IMR-90 (cell line): ENCODE measurements at regions not wholly inside any gene's neighbourhood (a gene's known extent, or its start where the extent isn't known, plus 50 kb on each side); places are given as distances from the start of the nearest gene placed in this dataset.

ENCODE experiments used
- ATAC-seq: fragments of 200-7000 bp; cut with Tn5 transposase; 2 replicates; pipeline ENCODE4 v1.9.1; 2020; ENCODE audit warnings: low read depth, mild to moderate bottlenecking, moderate library complexity
- BruUV-seq: library from RNA; stranded (reverse); fragments of 400-500 nt; replicated peaks from 2 replicates; lab custom pipeline; 2021; lab: Mats Ljungman, UMichigan
- CTCF ChIA-PET: fragments of 300-600 bp; formaldehyde crosslinking; extraction: SDS; loops from one replicate; lab custom pipeline; 2021; ENCODE audit warnings: antibody characterized with exemption; lab: Yijun Ruan, JAX
- POLR2A ChIA-PET: fragments of 300-600 bp; sonication (Branson Sonifier 250); formaldehyde crosslinking; loops from one replicate; lab custom pipeline; 2022; ENCODE audit warnings: antibody characterized with exemption; ENCODE audit not compliant: unreplicated experiment; lab: Charles Lee
- DNase-seq: peaks from one replicate; pipeline ENCODE4 v3.0.0; 2013
- H2AFZ ChIP-seq: replicated peaks from 2 replicates; pipeline ENCODE3; 2013; ENCODE audit warnings: low read length, mild to moderate bottlenecking; ENCODE audit not compliant: poor library complexity
- H2AK5ac ChIP-seq: 2 replicates; pipeline ENCODE4 v1.6.1; 2013; ENCODE audit warnings: low read depth, low read length, inconsistent platforms
- H2AK9ac ChIP-seq: replicated peaks from 2 replicates; pipeline ENCODE3; 2013; ENCODE audit warnings: mild to moderate bottlenecking, low read depth, low read length, moderate library complexity; ENCODE audit not compliant: poor library complexity
- H2BK120ac ChIP-seq: 2 replicates; pipeline ENCODE4 v1.6.1; 2013; ENCODE audit warnings: low read depth, low read length, inconsistent platforms
- H2BK15ac ChIP-seq: 3 replicates; pipeline ENCODE4 v1.6.1; 2013; ENCODE audit warnings: low read depth, low read length, inconsistent platforms
- H2BK20ac ChIP-seq: 2 replicates; pipeline ENCODE4 v1.6.1; 2013; ENCODE audit warnings: low read depth, mild to moderate bottlenecking, inconsistent platforms, low read length, moderate library complexity
- H2BK5ac ChIP-seq: 2 replicates; pipeline ENCODE4 v1.6.1; 2013; ENCODE audit warnings: mild to moderate bottlenecking, low read depth, low read length, inconsistent platforms; ENCODE audit not compliant: poor library complexity, severe bottlenecking
- H3K14ac ChIP-seq: replicated peaks from 2 replicates; pipeline ENCODE4 v1.6.1; 2013; ENCODE audit warnings: low read depth, low read length, inconsistent platforms
- H3K18ac ChIP-seq: 2 replicates; pipeline ENCODE4 v1.6.1; 2013; ENCODE audit warnings: low read depth, low read length, control low read depth
- H3K23ac ChIP-seq: 2 replicates; pipeline ENCODE4 v1.6.1; 2013; ENCODE audit warnings: low read depth, low read length, inconsistent platforms
- H3K27ac ChIP-seq: 2 replicates; pipeline ENCODE4 v1.5.1; 2013; ENCODE audit warnings: mild to moderate bottlenecking, control low read depth, low read length; ENCODE audit not compliant: insufficient read depth
- H3K27me3 ChIP-seq: 2 replicates; pipeline ENCODE4 v1.6.1; 2013; ENCODE audit warnings: low read length; ENCODE audit not compliant: control insufficient read depth, insufficient read depth
- H3K36me3 ChIP-seq: 2 replicates; pipeline ENCODE4 v1.6.1; 2013; ENCODE audit warnings: low read length, mixed read lengths; ENCODE audit not compliant: control insufficient read depth, insufficient read depth
- H3K4ac ChIP-seq: 2 replicates; pipeline ENCODE4 v1.6.1; 2013; ENCODE audit warnings: low read depth, low read length, inconsistent platforms
- H3K4me1 ChIP-seq: 2 replicates; pipeline ENCODE4 v1.6.1; 2013; ENCODE audit warnings: low read length, mixed read lengths; ENCODE audit not compliant: control insufficient read depth, insufficient read depth
- H3K4me2 ChIP-seq: 2 replicates; pipeline ENCODE4 v1.6.1; 2013; ENCODE audit warnings: low read depth, mild to moderate bottlenecking, control low read depth, low read length, moderate library complexity
- H3K4me3 ChIP-seq: 2 replicates; pipeline ENCODE4 v1.5.1; 2013; ENCODE audit warnings: low read depth, mild to moderate bottlenecking, control low read depth, low read length, moderate library complexity; ENCODE audit not compliant: insufficient read depth
- H3K56ac ChIP-seq: 2 replicates; pipeline ENCODE4 v1.6.1; 2013; ENCODE audit warnings: low read length, inconsistent platforms; ENCODE audit not compliant: insufficient read depth; ENCODE audit errors: extremely low read depth
- H3K79me1 ChIP-seq, 2 experiments: 2 replicates each; pipeline ENCODE4 v1.6.1; 2013; ENCODE audit warnings: low read length in 2 of 2, inconsistent platforms in 1 of 2, low read depth in 1 of 2
- H3K9ac ChIP-seq: 2 replicates; pipeline ENCODE4 v1.6.1; 2013; ENCODE audit warnings: low read depth, low read length, control low read depth
- H3K9me1 ChIP-seq: 2 replicates; pipeline ENCODE4 v1.6.1; 2013; ENCODE audit warnings: low read length, inconsistent platforms; ENCODE audit not compliant: insufficient read depth
- H3K9me3 ChIP-seq: 2 replicates; pipeline ENCODE4 v1.6.1; 2013; ENCODE audit warnings: low read length; ENCODE audit not compliant: control insufficient read depth, insufficient read depth
- H4K20me1 ChIP-seq: 2 replicates; pipeline ENCODE4 v1.6.1; 2013; ENCODE audit warnings: low read length, inconsistent platforms; ENCODE audit not compliant: insufficient read depth
- H4K5ac ChIP-seq: 2 replicates; pipeline ENCODE4 v1.6.1; 2013; ENCODE audit warnings: mild to moderate bottlenecking, low read depth, low read length, control low read depth
- H4K8ac ChIP-seq, 2 experiments: 2 replicates each; pipeline ENCODE4 v1.6.1; 2013; ENCODE audit warnings: low read depth in 2 of 2, low read length in 2 of 2, control low read depth in 1 of 2, inconsistent platforms in 1 of 2
- H4K91ac ChIP-seq: 2 replicates; pipeline ENCODE4 v1.6.1; 2013; ENCODE audit warnings: low read depth, low read length, inconsistent platforms; ENCODE audit not compliant: insufficient read depth
- CHD1 ChIP-seq: IDR thresholded peaks from 2 replicates; pipeline ENCODE4 v1.6.1; 2012; ENCODE audit warnings: low read depth, low read length, improper control_type of control experiment
- MXI1 ChIP-seq: IDR thresholded peaks from 2 replicates; pipeline ENCODE4 v1.6.1; 2012; ENCODE audit warnings: low read depth, mild to moderate bottlenecking, low read length, moderate library complexity, borderline replicate concordance
- NFE2L2 ChIP-seq: fragments of 150-350 bp; IDR thresholded peaks from 2 replicates; pipeline ENCODE4 v1.6.1; 2016; ENCODE audit warnings: low read depth, mild to moderate bottlenecking, low read length
- RCOR1 ChIP-seq: IDR thresholded peaks from 2 replicates; pipeline ENCODE4 v1.6.1; 2012; ENCODE audit warnings: mild to moderate bottlenecking, low read length, improper control_type of control experiment; ENCODE audit not compliant: insufficient replicate concordance
- RFX5 ChIP-seq: IDR thresholded peaks from 2 replicates; pipeline ENCODE4 v1.8.0; 2012; ENCODE audit warnings: low read depth, mild to moderate bottlenecking, low read length, moderate library complexity
- SMC3 ChIP-seq: fragments of 150-350 bp; IDR thresholded peaks from 2 replicates; pipeline ENCODE4 v1.6.1; 2016; ENCODE audit warnings: low read depth, mild to moderate bottlenecking, antibody characterized with exemption, low read length, moderate library complexity
- WGBS, 2 experiments: methylation state at CpG; one replicate each; pipeline versions ENCODE4 v1.1.5 to v1.1.7; 2013; ENCODE audit warnings: missing lambda C conversion rate in 2 of 2; ENCODE audit not compliant: insufficient read length in 1 of 2; ENCODE audit errors: extremely low coverage in 2 of 2; 5-methylcytosine and 5-hydroxymethylcytosine counted together
- dilution Hi-C: fragments of 300-500 bp; cut with HindIII; formaldehyde crosslinking; loops from one replicate; pipeline ENCODE4 v1.14.3; 2018; ENCODE audit warnings: low sequenced_read_pairs; ENCODE audit not compliant: unreplicated experiment
- in situ Hi-C: fragments of 300-500 bp; cut with MboI; formaldehyde crosslinking; loops from 3 replicates; pipeline ENCODE4 v1.14.3; 2019; ENCODE audit warnings: low sequenced_read_pairs, inconsistent platforms, mixed read lengths
- intact Hi-C: fragments of 100-400 bp; cut with micrococcal nuclease; formaldehyde crosslinking; loops from 2 replicates; pipeline ENCODE4 v1.10.0; 2022
- TF ChIP-seq, protein P1 (sequence below): conservative IDR thresholded peaks from 2 replicates; pipeline ENCODE4 v1.5.1; 2012; ENCODE audit warnings: mild to moderate bottlenecking, low read depth, low read length, improper control_type of control experiment

DNA sequence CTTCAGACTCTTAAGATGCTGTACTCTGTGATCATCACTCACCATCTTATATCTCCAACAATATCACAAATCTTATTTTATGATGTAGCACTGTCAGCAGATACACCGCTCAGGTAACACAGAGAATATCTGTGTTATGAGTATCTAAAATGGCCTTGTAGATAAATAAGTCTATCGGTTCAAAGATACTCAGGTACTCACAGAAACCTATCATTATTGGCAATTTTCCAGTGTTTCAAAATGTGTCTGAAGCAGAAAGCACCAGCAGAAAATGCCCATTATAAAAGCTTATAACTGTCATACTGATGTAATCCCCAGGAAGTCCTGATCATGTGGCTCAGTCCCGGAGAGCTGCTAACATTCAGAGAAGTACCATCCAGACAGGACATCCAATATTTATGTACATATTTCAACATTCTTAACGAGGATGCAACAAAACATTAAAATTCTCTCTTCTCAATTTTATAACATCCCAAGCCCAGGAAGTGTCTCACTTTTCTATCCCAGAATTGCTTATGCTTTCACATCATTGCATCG, 190.7 kb upstream of the LMNTD1 start:
- Histone ChIP-seq H2AFZ (no peak overlapping the region), H3K4me3 (no peak overlapping the region), H3K4me1 (peaks cover 6% of the 10 kb centered on the region; the same call in 1 of the 2 replicates), H4K8ac (no peak overlapping the region), H4K5ac (no peak overlapping the region), H3K23ac (no peak overlapping the region), H4K20me1 (no peaks in the 10 kb centered on the region), H3K14ac (0 out of 2 replicates have a peak overlapping the region, but pooled peaks have one; percentile 12), H3K56ac (no peak overlapping the region), H3K79me1 (no peaks in the 10 kb centered on the region), H3K36me3 (no peaks in the 10 kb centered on the region), H3K9me3 (no peaks in the 10 kb centered on the region), H3K9me1 (no peaks in the 10 kb centered on the region), H2BK5ac (no peak overlapping the region), H3K4ac (no peak overlapping the region), H3K27ac (no peak overlapping the region), H4K91ac (no peak overlapping the region), H2AK5ac (no peak overlapping the region), H2BK120ac (no peak overlapping the region), H2BK20ac (peak overlapping the region; percentile 50; the same call in 1 of the 2 replicates), H3K27me3 (no peaks in the 10 kb centered on the region), H2BK15ac (0 out of 3 replicates have a peak overlapping the region, but pooled peaks have one; percentile 56), H2AK9ac (no peak overlapping the region), H3K4me2 (no peak overlapping the region), H3K18ac (no peak overlapping the region), H3K9ac (no peak overlapping the region)
- POLR2A ChIA-PET: no interaction called here
- 84% methylated on average over 2 of the region's 5 CpGs; no CpG with 5 or more reads in 1 of the 2 experiments for WGBS, 2 experiments
- TF ChIP-seq, protein P1, sequence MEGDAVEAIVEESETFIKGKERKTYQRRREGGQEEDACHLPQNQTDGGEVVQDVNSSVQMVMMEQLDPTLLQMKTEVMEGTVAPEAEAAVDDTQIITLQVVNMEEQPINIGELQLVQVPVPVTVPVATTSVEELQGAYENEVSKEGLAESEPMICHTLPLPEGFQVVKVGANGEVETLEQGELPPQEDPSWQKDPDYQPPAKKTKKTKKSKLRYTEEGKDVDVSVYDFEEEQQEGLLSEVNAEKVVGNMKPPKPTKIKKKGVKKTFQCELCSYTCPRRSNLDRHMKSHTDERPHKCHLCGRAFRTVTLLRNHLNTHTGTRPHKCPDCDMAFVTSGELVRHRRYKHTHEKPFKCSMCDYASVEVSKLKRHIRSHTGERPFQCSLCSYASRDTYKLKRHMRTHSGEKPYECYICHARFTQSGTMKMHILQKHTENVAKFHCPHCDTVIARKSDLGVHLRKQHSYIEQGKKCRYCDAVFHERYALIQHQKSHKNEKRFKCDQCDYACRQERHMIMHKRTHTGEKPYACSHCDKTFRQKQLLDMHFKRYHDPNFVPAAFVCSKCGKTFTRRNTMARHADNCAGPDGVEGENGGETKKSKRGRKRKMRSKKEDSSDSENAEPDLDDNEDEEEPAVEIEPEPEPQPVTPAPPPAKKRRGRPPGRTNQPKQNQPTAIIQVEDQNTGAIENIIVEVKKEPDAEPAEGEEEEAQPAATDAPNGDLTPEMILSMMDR: no peak
- TF ChIP-seq NFE2L2 (no peak), RFX5 (no peak), RCOR1 (no peak), CHD1 (no peak), SMC3 (no peak), MXI1 (no peak)
- dilution Hi-C loops (no loop called here), in situ Hi-C loops (no loop called here), intact Hi-C loops (no loop called here)
- ATAC-seq (no peak), DNase-seq (no peak)
- CTCF ChIA-PET: interaction anchor here (0.6 kb wide), 1 partner anchor 1094 kb away, joined by 3 read pairs; no protein-coding TSS in a partner anchor
- BruUV-seq: no TSS peak
